Suprapubic skin (tissue), 4 donors: ENCODE measurements at regions not wholly inside any gene's neighbourhood (a gene's known extent, or its start where the extent isn't known, plus 50 kb on each side); places are given as distances from the start of the nearest gene placed in this dataset.

Experiments
- DNase-seq, 2 donors: peaks; one replicate each; pipeline ENCODE4 v3.0.0-alpha.2; 2019; ENCODE audit warnings: low spot score in 2 of 2
- H3K27ac ChIP-seq: fragments of 200-600 bp; sonication (generic); one replicate; pipeline ENCODE4 v1.5.1; 2019
- H3K27me3 ChIP-seq: fragments of 200-600 bp; sonication (generic); one replicate; pipeline ENCODE4 v1.5.1; 2019
- H3K36me3 ChIP-seq: fragments of 200-600 bp; sonication (generic); one replicate; pipeline ENCODE4 v1.5.1; 2019
- H3K4me1 ChIP-seq: fragments of 200-600 bp; sonication (generic); one replicate; pipeline ENCODE4 v1.5.1; 2019
- H3K4me3 ChIP-seq: fragments of 200-600 bp; sonication (generic); one replicate; pipeline ENCODE4 v1.5.1; 2019; ENCODE audit warnings: mild to moderate bottlenecking
- H3K9me3 ChIP-seq: fragments of 200-600 bp; sonication (generic); one replicate; pipeline ENCODE4 v1.5.1; 2019
- EP300 ChIP-seq: sonication (generic); formaldehyde crosslinking; IDR thresholded peaks from one replicate; pipeline ENCODE4 v1.6.1; 2017; ENCODE audit warnings: antibody characterized with exemption
- POLR2A ChIP-seq, 2 donors: fragments of 450-650 bp; IDR thresholded peaks; one replicate each; pipeline ENCODE4 v1.6.1; 2017; ENCODE audit warnings: antibody characterized with exemption in 2 of 2, mild to moderate bottlenecking in 2 of 2, moderate library complexity in 2 of 2
- POLR2AphosphoS5 ChIP-seq, 3 donors: sonication (generic); formaldehyde crosslinking; IDR thresholded peaks; one replicate each; pipeline ENCODE4 v1.6.1; 2017; ENCODE audit warnings: antibody characterized with exemption in 3 of 3
- WGBS: methylation state at CpG from one replicate; pipeline ENCODE4 v1.1.5; 2018; 5-methylcytosine and 5-hydroxymethylcytosine counted together
- TF ChIP-seq, protein P1 (sequence below), 2 donors: fragments of 200-600 bp in 1 of 2; fragments of 450-650 bp in 1 of 2; sonication (generic) in 1 of 2; IDR thresholded peaks; one replicate each; pipeline ENCODE4 v1.5.1; 2016 to 2019; ENCODE audit warnings: antibody characterized with exemption in 2 of 2, mild to moderate bottlenecking in 1 of 2, moderate library complexity in 1 of 2

DNA sequence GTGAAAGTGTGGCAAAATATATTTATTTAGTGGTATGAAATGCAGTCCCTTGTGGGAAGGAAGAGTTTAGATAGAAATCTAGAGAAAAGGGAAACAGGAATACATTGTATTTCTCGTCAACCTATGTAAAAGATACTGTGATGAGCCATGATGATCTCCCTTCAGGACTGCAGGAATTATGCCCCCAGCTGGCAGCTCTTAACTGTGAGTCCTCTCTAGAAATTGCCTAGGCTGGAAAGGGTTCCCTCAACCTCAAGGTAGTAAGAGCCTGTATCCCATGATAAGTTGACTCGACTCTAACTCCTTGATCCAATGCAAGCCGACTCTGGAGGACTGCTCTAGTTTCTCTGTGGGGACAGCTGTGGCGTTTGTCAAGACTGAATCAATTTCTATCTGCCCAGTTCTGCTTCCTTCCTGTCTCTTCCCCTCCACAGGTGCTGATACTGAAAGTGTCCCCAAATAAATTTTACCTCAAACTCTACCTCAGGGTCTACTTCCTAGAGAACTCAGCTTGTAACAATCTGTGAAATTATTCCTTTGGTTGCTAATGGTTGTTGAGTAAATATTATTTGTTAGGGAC is 897.3 kb downstream of the METTL15 start:
- no peak for TF ChIP-seq POLR2AphosphoS5 (IDR thresholded peaks at IDR 0.05)
- TF ChIP-seq EP300 = no peak
- TF ChIP-seq, protein P1, sequence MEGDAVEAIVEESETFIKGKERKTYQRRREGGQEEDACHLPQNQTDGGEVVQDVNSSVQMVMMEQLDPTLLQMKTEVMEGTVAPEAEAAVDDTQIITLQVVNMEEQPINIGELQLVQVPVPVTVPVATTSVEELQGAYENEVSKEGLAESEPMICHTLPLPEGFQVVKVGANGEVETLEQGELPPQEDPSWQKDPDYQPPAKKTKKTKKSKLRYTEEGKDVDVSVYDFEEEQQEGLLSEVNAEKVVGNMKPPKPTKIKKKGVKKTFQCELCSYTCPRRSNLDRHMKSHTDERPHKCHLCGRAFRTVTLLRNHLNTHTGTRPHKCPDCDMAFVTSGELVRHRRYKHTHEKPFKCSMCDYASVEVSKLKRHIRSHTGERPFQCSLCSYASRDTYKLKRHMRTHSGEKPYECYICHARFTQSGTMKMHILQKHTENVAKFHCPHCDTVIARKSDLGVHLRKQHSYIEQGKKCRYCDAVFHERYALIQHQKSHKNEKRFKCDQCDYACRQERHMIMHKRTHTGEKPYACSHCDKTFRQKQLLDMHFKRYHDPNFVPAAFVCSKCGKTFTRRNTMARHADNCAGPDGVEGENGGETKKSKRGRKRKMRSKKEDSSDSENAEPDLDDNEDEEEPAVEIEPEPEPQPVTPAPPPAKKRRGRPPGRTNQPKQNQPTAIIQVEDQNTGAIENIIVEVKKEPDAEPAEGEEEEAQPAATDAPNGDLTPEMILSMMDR (IDR thresholded peaks at IDR 0.05) = no peak
- no peak for TF ChIP-seq POLR2A (IDR thresholded peaks at IDR 0.05)
- Histone ChIP-seq H3K9me3 (no peaks in the 10 kb centered on the region), H3K27ac (no peak overlapping the region), H3K36me3 (no peaks in the 10 kb centered on the region), H3K27me3 (no peaks in the 10 kb centered on the region), H3K4me1 (no peaks in the 10 kb centered on the region), H3K4me3 (no peak overlapping the region)
- WGBS = 85% methylated on average over 4 of the region's 4 CpGs
- no peak for DNase-seq

DNA sequence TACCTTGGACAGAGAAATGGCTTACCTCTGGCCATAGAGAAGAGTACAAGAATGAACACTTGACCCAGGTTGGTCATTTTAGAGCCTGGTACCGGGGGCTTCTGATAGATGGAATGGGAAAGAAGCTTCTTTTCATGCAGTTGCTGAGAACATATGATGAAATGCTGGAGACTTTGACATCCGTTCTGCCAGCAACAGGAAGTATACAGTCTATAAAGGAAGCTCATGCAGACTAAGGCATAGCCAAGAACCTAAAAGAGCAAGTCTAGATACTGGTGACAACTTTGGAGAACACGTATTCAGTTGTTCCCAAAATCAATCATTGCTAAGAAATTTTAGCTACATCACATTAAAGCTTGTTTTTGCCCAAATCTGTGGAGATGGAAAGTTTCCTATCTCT is 894.6 kb downstream of the METTL15 start:
- Histone ChIP-seq H3K4me3 (no peak overlapping the region), H3K27me3 (no peaks in the 10 kb centered on the region), H3K36me3 (no peaks in the 10 kb centered on the region), H3K27ac (no peak overlapping the region), H3K4me1 (no peaks in the 10 kb centered on the region), H3K9me3 (no peaks in the 10 kb centered on the region)
- TF ChIP-seq, protein P1 (IDR thresholded peaks at IDR 0.05) = no peak
- TF ChIP-seq EP300 (no peak), POLR2A (IDR thresholded peaks at IDR 0.05) (no peak), POLR2AphosphoS5 (IDR thresholded peaks at IDR 0.05) (no peak)
- DNase-seq = no peak
- 66% methylated on average over 3 of the region's 3 CpGs for WGBS

DNA sequence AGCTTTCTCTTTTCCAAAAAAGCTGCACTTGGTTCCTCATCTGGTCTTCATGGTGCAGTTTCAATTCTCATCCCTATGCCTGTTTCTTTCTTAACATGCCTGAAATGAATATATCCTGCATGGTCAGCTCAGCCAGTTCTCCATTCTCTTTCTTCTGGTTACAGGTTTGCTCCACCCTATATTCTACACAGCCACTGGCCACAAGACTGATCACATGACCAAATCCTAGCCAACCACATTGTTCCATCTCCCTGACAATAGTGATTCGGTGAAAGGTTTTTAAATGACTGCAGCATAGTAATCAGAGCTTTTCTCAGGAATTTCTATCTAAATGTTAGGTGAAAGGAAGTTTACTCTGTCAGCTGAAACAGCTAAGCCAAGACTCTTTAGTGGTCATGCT is 891.4 kb downstream of the METTL15 start:
- no peaks in the 10 kb centered on the region for H3K36me3 ChIP-seq
- no peaks in the 10 kb centered on the region for H3K4me1 ChIP-seq
- no peaks in the 10 kb centered on the region for H3K9me3 ChIP-seq
- WGBS = 97% methylated on average over 1 of the region's 1 CpG
- H3K27ac ChIP-seq = no peak overlapping the region
- no peak for DNase-seq
- H3K4me3 ChIP-seq = no peak overlapping the region
- TF ChIP-seq POLR2A (IDR thresholded peaks at IDR 0.05) (no peak), EP300 (no peak), POLR2AphosphoS5 (IDR thresholded peaks at IDR 0.05) (no peak)
- TF ChIP-seq, protein P1 (IDR thresholded peaks at IDR 0.05) = no peak
- no peaks in the 10 kb centered on the region for H3K27me3 ChIP-seq

DNA sequence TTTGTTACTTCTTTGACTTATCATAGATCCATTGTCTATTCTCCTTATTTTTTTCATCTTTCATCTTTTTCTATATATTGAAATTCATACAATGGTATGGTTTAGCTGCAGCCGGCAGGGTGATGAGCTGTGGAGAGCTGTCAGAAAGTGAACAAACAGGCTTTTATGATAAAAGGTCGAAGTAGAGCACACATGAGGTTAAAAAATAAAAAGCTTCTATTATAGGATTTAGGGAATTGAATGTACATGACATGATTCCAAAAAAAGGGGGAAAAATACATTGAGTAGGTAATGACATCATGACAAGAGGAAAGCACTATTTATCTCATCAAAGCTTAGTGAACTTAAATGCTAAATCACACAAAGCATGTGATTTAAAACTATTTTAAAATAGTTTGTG is 884.8 kb downstream of the METTL15 start:
- Histone ChIP-seq H3K4me1 (no peaks in the 10 kb centered on the region), H3K27ac (no peak overlapping the region), H3K27me3 (no peaks in the 10 kb centered on the region), H3K9me3 (no peaks in the 10 kb centered on the region), H3K36me3 (no peaks in the 10 kb centered on the region), H3K4me3 (no peak overlapping the region)
- no peak for DNase-seq
- 52% methylated on average over 2 of the region's 2 CpGs for WGBS
- TF ChIP-seq POLR2AphosphoS5 (IDR thresholded peaks at IDR 0.05) = no peak
- TF ChIP-seq POLR2A (IDR thresholded peaks at IDR 0.05) = no peak
- TF ChIP-seq EP300 = no peak
- TF ChIP-seq, protein P1 (IDR thresholded peaks at IDR 0.05) = no peak

DNA sequence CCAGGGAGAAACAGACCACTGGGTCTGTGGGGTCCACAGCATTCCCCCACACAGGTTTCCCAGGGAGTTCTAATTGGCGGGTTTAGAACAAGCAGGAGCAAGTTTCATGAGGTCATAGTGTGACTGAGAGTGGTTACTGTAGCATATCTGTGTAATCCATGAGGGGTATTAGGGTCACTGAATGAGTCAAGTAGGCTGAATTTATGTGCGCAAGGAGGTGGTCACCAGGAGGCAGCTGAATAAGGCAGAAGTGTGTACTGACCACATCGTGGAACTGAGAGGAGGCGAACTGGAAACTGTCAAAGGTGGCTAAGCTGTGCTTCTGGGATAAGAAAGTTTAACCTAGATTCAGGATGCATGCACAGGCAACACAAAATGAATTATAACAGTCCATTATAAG is 876.0 kb downstream of the METTL15 start:
- no peak overlapping the region for H3K4me3 ChIP-seq
- no peak for TF ChIP-seq POLR2AphosphoS5 (IDR thresholded peaks at IDR 0.05)
- no peak for TF ChIP-seq POLR2A (IDR thresholded peaks at IDR 0.05)
- TF ChIP-seq, protein P1 (IDR thresholded peaks at IDR 0.05) = no peak
- no peak for TF ChIP-seq EP300
- no peak for DNase-seq
- no peaks in the 10 kb centered on the region for H3K36me3 ChIP-seq
- H3K4me1 ChIP-seq = no peaks in the 10 kb centered on the region
- H3K9me3 ChIP-seq = no peaks in the 10 kb centered on the region
- 79% methylated on average over 4 of the region's 4 CpGs for WGBS
- no peaks in the 10 kb centered on the region for H3K27me3 ChIP-seq
- no peak overlapping the region for H3K27ac ChIP-seq
